NCI-H1105 (cell line): ENCODE measurements at regions not wholly inside any gene's neighbourhood (a gene's known extent, or its start where the extent isn't known, plus 50 kb on each side); places are given as distances from the start of the nearest gene placed in this dataset.

ENCODE experiments used
- DNase-seq: peaks from one replicate; lab custom pipeline; 2025; lab: John Stamatoyannopoulos, UW

DNA sequence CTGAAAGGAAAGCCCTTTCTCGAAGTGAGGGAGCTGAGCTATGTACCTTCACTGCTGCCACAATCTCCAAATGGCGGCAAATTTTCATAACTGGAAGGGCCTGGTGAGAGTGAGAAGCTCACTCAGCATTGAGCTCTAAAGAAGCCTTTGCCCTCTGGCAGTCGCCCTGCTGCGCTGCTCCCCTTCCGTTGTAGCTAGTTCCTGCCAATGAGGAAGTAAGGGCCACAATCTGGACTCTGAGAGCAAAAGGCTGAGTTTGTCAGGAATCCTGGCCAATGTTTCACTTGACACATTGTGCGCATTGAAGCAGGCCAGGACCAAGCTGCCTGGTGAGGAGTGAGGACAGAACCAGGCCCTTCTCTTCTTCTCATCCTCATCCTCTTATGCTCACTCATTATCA is 579.5 kb downstream of the PDCD6IP start:
- no peak for DNase-seq

DNA sequence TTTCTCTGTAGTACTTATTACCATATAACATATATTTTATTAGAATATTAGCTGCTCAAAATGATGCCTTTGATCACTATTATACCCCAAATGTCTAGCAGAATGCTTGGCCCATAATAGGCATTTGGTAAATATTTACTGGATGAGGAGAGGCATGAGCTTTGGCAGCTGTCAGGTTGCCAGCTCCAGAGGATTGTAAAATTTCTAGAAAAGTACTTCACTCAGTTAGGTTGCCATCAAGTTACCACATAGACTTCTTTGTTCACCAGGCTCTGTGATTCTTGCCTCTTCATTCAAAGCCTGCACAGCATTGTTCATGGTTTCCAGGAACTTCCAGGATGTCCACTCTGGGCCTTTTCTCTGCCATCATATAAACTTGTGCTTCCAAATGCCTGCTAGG is 582.8 kb downstream of the PDCD6IP start:
- no peak for DNase-seq

DNA sequence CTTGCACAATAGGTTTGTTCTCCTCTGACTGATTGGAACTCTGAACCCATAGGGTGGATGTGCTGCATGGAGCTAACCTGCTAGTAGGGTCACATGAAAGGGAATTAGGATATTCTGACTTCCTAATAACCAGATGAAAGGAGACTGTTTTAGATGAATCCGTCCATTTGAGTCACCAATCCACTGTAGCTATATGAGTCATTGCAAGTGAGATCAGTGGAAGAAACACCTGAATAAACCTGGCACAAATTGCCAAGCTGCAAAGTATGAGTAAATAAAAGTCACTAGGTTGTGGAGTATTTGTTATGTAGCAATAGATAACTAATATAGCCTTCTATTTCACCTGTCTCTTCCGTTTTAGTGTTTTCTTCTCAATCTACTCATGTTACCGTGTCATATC is 584.4 kb downstream of the PDCD6IP start:
- no peak for DNase-seq

DNA sequence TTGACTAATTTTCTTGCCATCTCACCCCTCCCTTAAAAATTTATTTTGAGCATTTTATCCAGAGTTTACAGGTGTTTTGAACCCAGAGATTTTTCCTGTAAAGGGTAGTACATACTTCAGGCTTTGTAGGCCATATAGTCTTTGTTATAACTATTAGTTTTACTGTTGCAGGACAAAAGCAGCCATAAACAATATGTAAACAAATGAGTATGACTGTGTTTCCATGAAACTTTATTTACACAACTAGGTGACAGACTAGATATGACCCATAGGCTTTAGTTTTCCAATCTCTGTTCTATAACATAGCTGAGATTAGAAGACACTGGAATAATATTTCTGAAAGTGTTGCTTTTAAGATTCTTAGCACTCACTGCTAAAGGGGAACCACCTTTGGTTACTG is 587.9 kb downstream of the PDCD6IP start:
- no peak for DNase-seq

DNA sequence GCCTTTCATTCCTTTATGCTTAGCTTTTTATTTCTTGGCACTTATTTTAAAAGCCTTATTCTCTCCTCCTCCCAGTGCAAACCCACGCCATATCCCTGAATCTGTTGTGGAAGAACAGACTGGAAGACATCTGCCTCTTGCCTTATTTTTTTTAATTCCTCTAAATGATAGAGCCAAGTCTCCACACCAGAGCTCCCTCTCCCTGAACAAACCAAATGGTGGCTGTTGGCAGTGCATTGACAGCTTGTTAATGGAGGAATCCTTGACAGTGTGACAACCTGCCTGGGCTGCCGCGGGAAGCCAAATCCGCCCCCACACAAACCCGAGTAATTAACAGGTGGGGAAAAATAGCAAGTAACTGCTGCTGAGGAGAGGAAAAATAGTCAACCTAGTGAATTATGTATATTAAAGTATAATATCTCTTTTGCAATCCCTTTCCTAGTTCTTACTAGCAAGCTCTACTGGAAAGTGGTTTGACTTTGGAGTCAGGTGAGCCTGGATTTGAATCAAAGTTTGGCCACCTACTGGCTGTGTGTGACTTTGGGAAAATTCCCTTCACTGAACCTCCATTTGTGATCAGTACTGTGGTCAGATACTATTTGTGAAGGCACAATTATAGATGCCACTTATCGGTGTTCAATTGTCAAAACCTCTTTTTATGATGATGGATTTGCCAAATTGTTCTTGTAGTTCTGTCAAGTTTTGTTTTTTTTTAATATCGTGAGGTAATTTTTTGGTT is 589.6 kb downstream of the PDCD6IP start:
- DNase-seq, result no peak

DNA sequence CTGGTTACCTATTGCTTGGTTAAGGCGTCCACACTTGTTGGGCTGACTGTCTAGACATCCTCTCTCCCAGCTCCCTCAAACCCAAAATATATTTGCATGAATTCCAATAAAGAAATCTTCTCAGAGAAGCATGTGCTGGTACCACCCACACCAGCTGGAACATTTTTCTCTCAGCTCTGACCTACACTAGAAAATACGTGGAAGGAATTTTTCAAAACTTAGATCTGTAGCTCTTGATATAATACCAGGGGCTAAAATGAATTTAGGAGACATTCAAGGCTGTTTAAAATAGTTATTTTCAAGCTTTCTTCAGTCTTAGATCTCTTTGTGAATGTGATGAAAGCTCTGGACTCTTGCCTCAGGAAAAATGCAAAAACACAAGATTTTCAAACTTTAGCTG is 590.4 kb downstream of the PDCD6IP start:
- no peak for DNase-seq

DNA sequence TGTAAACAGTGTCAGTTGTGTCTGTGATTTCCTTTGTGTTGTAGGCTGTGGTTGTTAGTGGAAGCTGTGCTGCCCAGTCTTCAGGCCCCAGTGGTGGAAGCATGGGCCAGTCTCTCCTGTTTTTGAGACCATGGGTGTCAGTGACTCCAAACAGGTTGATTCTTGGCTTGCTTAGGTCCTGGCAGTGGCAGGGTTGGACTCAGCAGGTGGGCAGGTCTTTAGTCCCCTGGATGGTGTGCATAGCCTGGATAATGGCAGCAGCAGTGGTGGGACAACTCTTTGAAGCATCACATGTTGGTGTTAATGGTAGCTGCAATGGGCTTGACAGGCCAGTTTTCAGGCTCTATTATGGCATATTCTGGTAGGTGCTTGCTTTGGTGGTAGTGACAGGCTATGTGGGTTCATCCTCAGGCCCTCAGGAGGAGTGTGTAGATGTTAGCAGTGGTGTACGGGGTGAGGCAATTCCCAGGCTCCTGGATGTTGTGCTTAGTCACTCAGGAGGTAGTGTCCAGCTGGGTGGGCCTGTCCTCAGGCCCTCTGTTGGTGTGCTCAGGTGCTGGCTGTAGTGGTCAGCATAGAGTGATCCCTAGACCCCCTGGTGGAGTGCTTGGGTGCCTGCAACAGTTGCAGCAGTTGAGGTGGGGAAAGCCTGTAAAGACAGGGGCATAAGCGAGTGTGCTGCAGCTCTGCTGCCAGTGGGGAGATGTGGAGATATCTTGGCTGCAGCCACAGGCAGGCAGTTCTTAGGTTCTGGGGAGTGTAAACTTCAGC is 596.7 kb downstream of the PDCD6IP start:
- DNase-seq, result no peak

DNA sequence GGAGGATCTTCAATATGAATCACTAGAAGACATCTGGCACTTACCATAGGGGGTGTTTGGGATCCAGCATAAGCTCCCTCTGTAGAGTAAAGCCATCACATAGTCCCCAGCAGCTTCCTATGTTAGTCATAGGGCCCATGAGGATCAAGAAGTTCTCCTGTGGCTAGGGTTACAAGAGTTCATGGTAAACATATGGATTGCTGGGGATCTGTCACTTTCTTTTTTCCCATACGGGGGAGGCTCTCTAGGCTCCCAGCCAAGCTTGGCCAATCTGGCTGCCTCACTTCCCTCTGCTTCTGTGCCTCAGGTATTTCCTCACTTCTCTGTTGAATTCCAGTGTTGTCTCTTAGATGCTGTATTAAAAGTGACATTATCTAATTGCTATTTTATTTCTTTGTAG is 597.9 kb downstream of the PDCD6IP start:
- no peak for DNase-seq

DNA sequence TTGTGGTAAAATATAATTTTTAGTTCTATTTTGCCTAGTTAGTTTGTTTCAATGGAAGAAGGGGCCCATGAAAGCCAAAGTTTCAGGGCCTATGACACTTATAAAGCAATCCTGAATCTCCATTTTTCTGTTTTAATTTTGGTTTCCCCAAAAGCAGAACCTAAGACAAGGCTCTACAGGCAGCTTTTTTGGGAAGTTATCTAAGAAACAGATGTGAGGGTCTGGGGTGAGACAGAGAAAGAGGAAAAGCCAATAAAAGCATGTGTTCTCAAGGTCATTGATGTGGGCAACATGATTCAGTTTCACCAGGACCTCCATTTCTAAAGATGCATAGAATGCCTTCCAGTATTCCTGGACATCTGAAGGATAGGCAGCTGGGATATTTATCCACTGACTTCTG is 598.5 kb downstream of the PDCD6IP start:
- no peak for DNase-seq

DNA sequence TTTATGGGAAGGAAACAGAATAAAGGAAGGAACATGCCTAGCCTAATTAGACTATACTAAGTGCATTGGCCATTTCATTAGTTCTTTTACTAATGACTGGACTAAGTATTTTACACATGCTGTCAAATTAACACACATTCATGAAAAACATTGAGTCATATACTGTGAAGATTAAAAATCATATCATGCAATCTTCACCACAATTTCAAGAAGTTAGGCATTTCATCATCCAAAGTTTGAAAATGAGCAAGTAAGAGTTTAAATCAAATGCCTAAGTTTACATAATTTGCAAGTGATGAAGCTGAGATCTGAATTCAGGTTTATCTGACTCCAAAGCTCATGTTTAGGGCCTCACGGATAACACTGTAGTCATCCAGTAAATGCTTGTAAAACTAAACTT is 601.0 kb downstream of the PDCD6IP start:
- DNase-seq, result no peak

DNA sequence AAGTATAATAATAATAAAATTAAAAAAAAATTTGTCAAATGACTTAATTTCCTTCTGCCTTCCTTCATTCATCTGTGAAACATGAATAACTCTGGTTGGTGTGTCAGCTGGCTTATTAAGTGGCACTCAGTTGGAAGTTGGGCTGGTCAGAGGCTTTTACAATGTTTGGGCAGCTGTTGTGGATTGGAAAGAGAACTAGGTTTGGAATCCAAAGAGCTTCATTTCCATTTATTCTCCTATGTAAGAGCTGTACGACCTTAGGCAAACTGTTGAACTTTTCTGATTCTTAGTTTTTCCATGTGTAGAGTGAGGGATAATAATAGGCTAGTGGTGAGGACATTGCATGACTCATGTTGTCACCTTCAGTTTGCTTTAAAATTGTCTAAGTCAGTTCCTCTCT is 606.7 kb downstream of the PDCD6IP start:
- DNase-seq, result no peak

DNA sequence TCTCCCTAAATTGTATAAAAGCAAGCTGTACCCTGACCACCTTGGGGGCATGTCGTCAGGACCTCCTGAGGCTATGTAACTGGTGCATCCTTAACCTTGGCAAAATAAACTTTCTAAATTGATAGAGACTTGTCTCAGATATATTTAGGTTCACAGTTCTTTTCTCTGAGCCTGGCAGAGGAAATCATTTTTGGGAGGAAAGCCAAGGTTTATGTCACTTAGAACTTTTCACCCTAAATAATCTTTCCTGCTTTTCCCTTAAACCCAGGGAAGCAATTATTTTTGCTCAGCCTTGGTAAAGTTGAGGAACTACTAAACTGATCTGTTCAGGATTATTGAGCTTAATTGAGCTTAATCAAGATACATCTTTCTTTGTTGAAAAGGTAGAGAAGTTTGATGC is 608.9 kb downstream of the PDCD6IP start:
- DNase-seq, result no peak

DNA sequence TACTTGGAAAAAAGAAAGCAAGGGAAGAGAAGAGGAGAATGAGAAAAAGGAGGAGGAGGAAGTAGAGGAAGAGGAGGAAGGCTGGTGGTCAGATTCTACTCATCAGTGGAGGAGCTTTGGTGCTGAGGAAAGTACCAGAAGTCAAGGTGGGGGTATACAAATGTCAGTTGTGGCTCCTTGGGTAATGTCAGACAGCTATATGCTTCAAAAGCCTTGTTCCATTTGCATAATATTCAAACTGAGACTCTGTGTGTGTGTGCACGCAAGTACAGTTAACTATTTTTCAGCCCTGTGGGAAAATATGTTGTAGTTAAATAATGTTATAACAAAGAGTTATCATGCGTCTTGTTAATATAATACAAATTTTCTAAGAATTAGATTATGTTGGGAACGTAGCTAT is 609.7 kb downstream of the PDCD6IP start:
- no peak for DNase-seq

DNA sequence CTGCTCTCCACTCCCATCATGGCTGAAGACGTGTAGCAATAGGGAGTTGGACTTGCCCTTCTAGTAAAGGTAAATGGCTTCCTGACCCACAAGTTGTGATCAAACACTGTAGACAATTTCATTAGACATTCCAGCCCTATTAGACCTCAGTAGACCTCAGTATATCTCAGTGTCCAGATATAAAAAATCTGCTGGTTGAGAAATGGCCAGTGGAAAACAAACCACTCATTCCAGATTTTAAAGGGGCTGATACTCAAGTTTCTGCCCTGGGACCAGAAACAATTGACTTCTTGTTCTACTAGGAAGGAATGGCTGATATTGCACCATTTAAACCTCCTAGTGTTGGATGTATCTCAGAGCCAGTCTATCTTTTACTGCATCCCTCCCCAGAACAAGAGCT is 613.2 kb downstream of the PDCD6IP start:
- no peak for DNase-seq

DNA sequence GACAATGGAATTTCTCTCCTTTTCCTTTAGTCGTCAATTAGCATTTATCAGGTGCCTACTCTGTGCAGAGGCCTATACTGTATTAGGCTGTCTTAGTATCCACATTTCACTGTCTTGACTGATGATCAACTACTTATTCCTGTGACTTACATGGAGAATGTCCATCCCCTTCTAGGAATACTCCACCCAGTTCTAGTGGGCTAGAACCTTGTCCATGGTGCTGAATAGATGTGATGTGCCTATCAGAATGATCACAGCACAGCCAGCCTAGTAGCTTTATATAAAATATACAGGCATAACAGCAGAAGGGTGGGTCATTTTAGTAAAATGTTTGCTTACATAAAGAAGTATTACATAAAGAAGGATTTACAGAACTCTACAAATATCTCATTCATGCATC is 621.4 kb downstream of the PDCD6IP start:
- no peak for DNase-seq

DNA sequence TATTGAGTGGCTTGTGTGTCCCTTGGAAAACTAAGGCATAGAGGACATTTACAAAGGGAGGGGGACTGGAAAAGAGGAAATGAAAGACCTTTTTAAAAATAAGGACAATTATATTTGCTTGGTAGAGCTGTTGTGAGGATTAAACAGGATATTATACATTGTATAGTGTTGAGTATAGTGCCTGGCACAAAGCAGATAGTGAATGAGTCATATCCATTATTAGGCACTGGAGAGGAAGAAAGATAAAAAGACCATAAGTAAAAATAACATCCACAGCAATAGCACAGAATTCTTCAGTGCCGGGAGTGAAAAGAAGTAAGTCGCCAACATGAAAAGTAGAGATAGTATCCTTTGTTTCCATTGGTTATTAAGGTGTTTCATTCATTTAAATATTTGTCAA is 623.3 kb downstream of the PDCD6IP start:
- no peak for DNase-seq

DNA sequence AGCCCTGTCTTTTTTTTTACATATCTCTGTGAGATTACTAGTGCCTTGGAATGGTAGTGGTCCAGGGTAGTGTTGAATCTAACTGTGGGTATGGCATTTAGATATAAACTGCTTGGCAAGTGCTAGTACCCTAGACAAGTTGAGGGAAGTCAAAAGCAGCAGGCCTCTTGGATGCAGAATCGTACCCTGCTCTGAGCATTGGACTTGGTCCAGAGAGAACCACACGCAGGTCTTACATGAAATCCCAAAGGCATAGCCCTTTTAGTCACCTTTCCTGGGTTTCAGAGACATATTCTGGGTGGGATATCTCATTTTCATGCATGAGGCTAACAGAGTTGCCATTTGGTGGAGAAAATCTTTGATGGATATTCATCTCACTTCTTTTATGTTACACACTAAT is 641.4 kb downstream of the PDCD6IP start:
- DNase-seq, result no peak

DNA sequence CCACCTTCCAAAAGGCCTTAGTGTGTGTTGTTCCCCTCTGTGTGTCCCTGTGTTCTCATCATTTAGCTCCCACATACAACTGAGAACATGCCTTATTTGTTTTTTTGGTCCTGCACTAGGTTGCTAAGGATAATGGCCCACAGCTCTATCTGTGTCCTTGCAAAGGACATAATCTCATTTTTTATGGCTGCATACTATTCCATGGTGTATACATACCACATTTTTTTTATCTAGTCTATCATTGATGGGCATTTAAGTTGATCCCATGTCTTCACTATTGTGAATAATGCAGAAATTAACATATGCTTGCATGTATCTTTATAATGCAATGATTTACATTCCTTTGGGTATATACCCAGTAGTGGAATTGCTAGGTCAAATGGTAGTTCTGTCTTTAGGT is 645.7 kb downstream of the PDCD6IP start:
- DNase-seq, result no peak

DNA sequence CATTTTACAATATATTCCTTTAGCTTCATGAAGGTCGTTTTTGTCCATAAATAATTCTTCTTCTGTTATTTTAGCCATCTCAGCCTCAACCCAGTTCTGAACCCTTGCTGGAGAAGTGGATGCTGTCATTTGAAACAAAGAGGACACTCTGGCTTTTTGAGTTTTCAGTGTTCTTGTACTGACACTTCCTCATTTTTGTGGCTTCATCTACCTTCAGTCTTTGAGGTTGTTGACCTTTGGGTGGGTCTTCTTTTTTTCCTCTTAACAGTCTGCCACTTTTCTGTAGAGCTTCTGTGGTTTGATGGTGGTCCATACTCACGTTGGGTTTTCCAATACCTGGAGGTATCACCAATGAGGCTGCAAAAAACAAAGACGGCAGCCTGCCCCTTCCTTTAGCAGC is 650.9 kb downstream of the PDCD6IP start:
- no peak for DNase-seq

DNA sequence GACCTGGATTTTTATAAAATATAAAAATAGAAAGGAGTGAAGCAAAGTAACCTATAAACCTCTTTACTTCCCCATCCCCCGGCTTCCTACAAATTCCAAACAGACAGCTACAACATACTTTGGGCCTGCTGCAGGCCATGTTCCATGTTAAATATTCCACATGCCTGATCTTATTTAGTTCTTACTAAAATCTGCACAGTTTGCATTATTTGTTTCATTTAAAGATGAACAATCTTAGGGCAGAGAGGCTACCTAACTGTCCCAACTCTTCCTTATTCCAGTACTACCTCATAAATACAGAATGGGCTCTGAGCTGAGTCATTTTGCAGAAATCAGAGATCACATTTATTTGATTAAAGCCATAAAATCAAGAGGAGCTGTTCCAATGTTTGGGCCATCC is 665.0 kb downstream of the PDCD6IP start:
- DNase-seq, result no peak

DNA sequence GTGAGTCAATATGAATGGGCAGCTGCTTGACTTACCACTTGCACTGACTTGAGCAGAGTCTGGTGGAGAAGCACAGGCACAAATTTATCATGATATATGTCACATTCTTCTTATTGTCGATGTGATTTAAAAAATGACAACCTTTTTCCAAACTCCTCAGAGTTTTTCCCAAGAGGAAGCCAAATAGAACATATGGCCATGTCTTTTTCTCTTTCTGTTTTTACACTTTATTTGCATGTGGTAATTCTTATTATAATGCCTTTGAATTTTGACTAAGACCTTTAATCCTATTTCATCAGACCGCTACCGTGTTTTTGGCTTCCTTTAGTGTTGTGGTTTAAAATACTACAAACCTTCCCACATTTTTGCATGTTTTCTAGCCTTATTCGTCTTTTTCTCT is 666.2 kb downstream of the PDCD6IP start:
- no peak for DNase-seq

DNA sequence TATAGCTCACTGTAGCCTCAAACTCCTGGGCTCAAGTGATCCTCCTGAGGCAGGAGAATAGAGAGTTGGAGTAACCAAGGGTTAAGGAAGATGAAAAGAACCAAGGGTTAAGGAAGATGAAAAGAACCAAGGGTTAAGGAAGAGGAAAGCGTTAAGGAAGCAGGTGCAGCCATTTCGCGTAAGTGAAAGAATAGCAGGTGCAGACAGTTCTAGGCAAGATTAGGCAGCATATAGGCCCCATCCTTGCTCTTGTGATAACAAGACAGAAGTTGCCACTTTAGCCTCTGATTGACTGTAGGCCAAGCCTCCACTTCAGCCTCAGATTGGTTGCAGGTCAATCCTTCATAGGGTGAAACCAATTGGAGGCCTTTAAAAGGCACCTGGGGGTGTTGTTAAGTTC is 677.4 kb downstream of the PDCD6IP start:
- no peak for DNase-seq

DNA sequence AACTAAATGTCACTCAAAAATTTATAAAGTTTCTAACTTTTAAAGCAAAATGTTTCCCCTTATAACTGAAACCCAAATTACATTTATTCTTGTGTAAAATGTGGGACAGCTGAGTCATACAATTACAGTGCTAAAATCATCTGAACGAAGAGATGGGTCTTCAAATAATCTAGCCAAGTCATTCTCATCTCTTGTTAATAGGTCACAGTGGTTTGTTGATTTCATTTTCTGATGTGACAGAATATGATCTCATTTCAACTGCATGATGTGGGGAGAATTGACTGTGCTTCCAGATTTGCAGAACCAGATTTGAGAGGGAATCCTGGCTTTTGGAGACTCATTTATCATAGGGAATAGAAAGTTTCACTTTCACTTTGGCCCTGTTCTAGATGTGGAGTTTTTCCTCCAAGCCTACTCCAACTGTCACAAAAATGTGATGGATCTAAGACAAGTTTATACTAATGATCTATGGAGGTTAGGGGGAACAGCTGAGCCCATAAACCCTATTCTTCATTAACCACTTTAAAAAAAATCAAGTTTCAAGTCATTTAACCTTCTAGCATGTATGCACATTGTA is 685.0 kb downstream of the PDCD6IP start:
- DNase-seq, result no peak

DNA sequence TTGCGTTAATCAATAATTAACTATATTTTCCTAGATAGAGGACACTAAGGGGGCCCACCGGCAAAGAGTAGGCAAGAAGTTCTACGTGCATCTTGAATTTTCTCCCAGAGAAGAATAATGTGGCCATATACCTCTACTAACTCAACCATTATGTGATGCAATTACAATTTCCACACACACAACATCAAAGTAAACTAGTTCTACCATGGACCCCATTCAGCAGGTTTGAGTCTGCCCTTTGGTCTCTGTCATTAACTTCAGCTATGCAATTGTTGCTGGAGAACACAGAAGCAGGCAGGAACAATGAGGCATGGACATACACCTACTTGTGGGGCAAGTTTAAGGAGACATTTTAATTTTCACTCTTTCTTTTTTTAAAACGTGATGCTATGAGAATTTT is 705.9 kb downstream of the PDCD6IP start:
- no peak for DNase-seq
